ENCODE measurements at regions not wholly inside any gene's neighbourhood (a gene's known extent, or its start where the extent isn't known, plus 50 kb on each side); places are given as distances from the start of the nearest gene placed in this dataset.
A peak's percentile ranks its signal among the peaks of the same experiment; 100 is the strongest.

DNA sequence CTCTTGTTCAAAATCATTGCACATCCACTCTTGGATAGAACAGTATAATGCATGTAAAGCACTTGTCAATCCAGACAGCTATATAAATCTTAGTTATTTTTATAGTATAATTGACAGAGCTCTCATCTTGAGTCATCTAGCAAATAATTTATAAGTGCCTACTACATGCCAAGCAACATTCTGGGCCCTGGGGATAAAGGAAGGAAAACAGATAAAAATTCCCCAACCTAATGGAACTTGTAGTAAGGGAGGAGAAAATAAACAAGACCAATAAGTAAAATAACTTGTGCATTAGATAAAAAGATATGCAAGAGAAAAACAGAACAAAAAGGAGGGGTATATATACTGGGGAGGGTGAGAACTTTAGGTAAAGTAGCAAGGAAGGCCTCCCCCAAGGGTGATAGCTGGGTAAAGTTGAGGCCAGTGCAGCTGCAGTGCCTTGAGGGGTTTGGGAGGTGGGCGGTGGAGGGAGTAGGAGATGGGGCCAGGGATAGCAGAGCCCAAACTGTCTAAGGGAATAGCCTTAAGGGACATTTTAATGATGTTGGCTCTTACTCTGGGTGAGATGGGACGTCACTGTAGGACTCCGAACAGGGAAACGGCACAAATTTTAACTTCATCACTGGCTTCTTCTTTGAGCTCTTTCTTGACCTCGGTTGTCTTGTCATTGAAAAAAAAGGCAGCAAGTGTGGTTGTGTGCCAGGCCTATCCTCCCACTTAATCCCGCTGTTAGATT is 79.3 kb upstream of the SEC61G start:
- Histone ChIP-seq H4K20me1 (ENCODE audit: insufficient read depth, low read length) (no peaks in the 10 kb centered on the region), H3K4me3 (ENCODE audit: low read length) (no peak overlapping the region), H3K27ac (ENCODE audit: low read length) (no peak overlapping the region), H3K27me3 (ENCODE audit: low read depth, low read length) (peaks cover 6% of the 10 kb centered on the region; the same call in 1 of the 2 replicates), H3K36me3 (replicated peaks; ENCODE audit: low read depth, low read length) (no peaks in the 10 kb centered on the region), H3K9ac (ENCODE audit: low read length) (no peak overlapping the region), H3K79me2 (ENCODE audit: low read length) (no peaks in the 10 kb centered on the region), H3K4me1 (ENCODE audit: low read length) (no peaks in the 10 kb centered on the region), H3K4me2 (ENCODE audit: low read length) (no peak overlapping the region), H2AFZ (ENCODE audit: low read depth, low read length) (no peak overlapping the region), H3K9me3 (ENCODE audit: insufficient read depth, low read length) (no peaks in the 10 kb centered on the region)
- TF ChIP-seq EZH2phosphoT487 (IDR thresholded peaks at IDR 0.05; ENCODE audit: low read depth): no peak
- TF ChIP-seq, protein P1, sequence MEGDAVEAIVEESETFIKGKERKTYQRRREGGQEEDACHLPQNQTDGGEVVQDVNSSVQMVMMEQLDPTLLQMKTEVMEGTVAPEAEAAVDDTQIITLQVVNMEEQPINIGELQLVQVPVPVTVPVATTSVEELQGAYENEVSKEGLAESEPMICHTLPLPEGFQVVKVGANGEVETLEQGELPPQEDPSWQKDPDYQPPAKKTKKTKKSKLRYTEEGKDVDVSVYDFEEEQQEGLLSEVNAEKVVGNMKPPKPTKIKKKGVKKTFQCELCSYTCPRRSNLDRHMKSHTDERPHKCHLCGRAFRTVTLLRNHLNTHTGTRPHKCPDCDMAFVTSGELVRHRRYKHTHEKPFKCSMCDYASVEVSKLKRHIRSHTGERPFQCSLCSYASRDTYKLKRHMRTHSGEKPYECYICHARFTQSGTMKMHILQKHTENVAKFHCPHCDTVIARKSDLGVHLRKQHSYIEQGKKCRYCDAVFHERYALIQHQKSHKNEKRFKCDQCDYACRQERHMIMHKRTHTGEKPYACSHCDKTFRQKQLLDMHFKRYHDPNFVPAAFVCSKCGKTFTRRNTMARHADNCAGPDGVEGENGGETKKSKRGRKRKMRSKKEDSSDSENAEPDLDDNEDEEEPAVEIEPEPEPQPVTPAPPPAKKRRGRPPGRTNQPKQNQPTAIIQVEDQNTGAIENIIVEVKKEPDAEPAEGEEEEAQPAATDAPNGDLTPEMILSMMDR (IDR thresholded peaks at IDR 0.05; ENCODE audit: low read depth, low read length): no peak

GRCh38 chr7:54839575-54840213 is 80.7 kb upstream of the SEC61G start:
- Histone ChIP-seq H3K4me3 (ENCODE audit: low read length) (no peak overlapping the region), H3K36me3 (replicated peaks; ENCODE audit: low read depth, low read length) (no peaks in the 10 kb centered on the region), H3K9me3 (ENCODE audit: insufficient read depth, low read length) (no peaks in the 10 kb centered on the region), H3K27ac (ENCODE audit: low read length) (no peak overlapping the region), H3K79me2 (ENCODE audit: low read length) (no peaks in the 10 kb centered on the region), H3K4me2 (ENCODE audit: low read length) (no peak overlapping the region), H3K4me1 (ENCODE audit: low read length) (no peaks in the 10 kb centered on the region), H3K27me3 (ENCODE audit: low read depth, low read length) (peaks cover 6% of the 10 kb centered on the region; the same call in 1 of the 2 replicates), H3K9ac (ENCODE audit: low read length) (no peak overlapping the region), H4K20me1 (ENCODE audit: insufficient read depth, low read length) (no peaks in the 10 kb centered on the region), H2AFZ (ENCODE audit: low read depth, low read length) (no peak overlapping the region)
- TF ChIP-seq, protein P1 (IDR thresholded peaks at IDR 0.05; ENCODE audit: low read depth, low read length): peak; percentile 50
- TF ChIP-seq EZH2phosphoT487 (IDR thresholded peaks at IDR 0.05; ENCODE audit: low read depth): no peak

- Histone ChIP-seq H3K4me1 (ENCODE audit: low read length) (no peaks in the 10 kb centered on the region), H3K4me3 (ENCODE audit: low read length) (no peak overlapping the region), H3K27me3 (ENCODE audit: low read depth, low read length) (peaks cover 6% of the 10 kb centered on the region; the same call in 1 of the 2 replicates), H3K4me2 (ENCODE audit: low read length) (no peak overlapping the region), H4K20me1 (ENCODE audit: insufficient read depth, low read length) (no peaks in the 10 kb centered on the region), H3K79me2 (ENCODE audit: low read length) (no peaks in the 10 kb centered on the region), H3K9me3 (ENCODE audit: insufficient read depth, low read length) (no peaks in the 10 kb centered on the region), H3K9ac (ENCODE audit: low read length) (no peak overlapping the region), H3K36me3 (replicated peaks; ENCODE audit: low read depth, low read length) (no peaks in the 10 kb centered on the region), H2AFZ (ENCODE audit: low read depth, low read length) (no peak overlapping the region), H3K27ac (ENCODE audit: low read length) (no peak overlapping the region)
- TF ChIP-seq, protein P1 (IDR thresholded peaks at IDR 0.05; ENCODE audit: low read depth, low read length): peak; percentile 77
- TF ChIP-seq EZH2phosphoT487 (IDR thresholded peaks at IDR 0.05; ENCODE audit: low read depth): no peak
These were observed 83.0 kb upstream of the SEC61G start for GRCh38 chr7:54841772-54842697.
